ENCODE measurements at regions not wholly inside any gene's neighbourhood (a gene's known extent, or its start where the extent isn't known, plus 50 kb on each side); places are given as distances from the start of the nearest gene placed in this dataset.
A peak's percentile ranks its signal among the peaks of the same experiment; 100 is the strongest.

- no peaks in the 10 kb centered on the region for H3K9me3 ChIP-seq (replicated peaks)
- no peaks in the 10 kb centered on the region for H3K36me3 ChIP-seq
- peaks cover 26% of the 10 kb centered on the region for H3K4me1 ChIP-seq
- no peak overlapping the region for H3K27ac ChIP-seq (replicated peaks)
- H3K27me3 ChIP-seq (ENCODE audit: low read depth) = peaks cover 26% of the 10 kb centered on the region
- DNase-seq = no peak
- no peak for TF ChIP-seq CTCF (IDR thresholded peaks at IDR 0.05; ENCODE audit: borderline replicate concordance)
- H3K4me3 ChIP-seq = no peak overlapping the region
- intact Hi-C loops (cut with micrococcal nuclease) = no loop called here
These were observed 169.9 kb downstream of the MN1 start for GRCh38 chr22:27631641-27632040.

- DNase-seq = peak; percentile 75
- Histone ChIP-seq H3K27me3 (ENCODE audit: low read depth) (peaks cover 26% of the 10 kb centered on the region), H3K9me3 (replicated peaks) (no peaks in the 10 kb centered on the region), H3K36me3 (no peaks in the 10 kb centered on the region), H3K27ac (replicated peaks) (peak overlapping the region; percentile 41), H3K4me3 (no peak overlapping the region), H3K4me1 (peaks cover 34% of the 10 kb centered on the region)
- no peak for TF ChIP-seq CTCF (IDR thresholded peaks at IDR 0.05; ENCODE audit: borderline replicate concordance)
- intact Hi-C loops (cut with micrococcal nuclease) = no loop called here
These were observed 168.9 kb downstream of the MN1 start for GRCh38 chr22:27632451-27633295.

- Histone ChIP-seq H3K4me3 (no peak overlapping the region), H3K27ac (replicated peaks) (peak overlapping the region; percentile 41), H3K4me1 (peaks cover 39% of the 10 kb centered on the region), H3K36me3 (no peaks in the 10 kb centered on the region), H3K9me3 (replicated peaks) (no peaks in the 10 kb centered on the region), H3K27me3 (ENCODE audit: low read depth) (peaks cover 26% of the 10 kb centered on the region)
- TF ChIP-seq CTCF (IDR thresholded peaks at IDR 0.05; ENCODE audit: borderline replicate concordance) = no peak
- DNase-seq = no peak
- intact Hi-C loops (cut with micrococcal nuclease) = no loop called here
These were observed 168.2 kb downstream of the MN1 start for GRCh38 chr22:27633296-27633871.

- peaks cover 20% of the 10 kb centered on the region for H3K27me3 ChIP-seq (ENCODE audit: low read depth)
- H3K9me3 ChIP-seq (replicated peaks) = no peaks in the 10 kb centered on the region
- no peak for DNase-seq
- no peak for TF ChIP-seq CTCF (IDR thresholded peaks at IDR 0.05; ENCODE audit: borderline replicate concordance)
- H3K4me3 ChIP-seq = no peak overlapping the region
- H3K27ac ChIP-seq (replicated peaks) = no peak overlapping the region
- H3K4me1 ChIP-seq = peaks cover 47% of the 10 kb centered on the region
- H3K36me3 ChIP-seq = no peaks in the 10 kb centered on the region
- intact Hi-C loops (cut with micrococcal nuclease) = no loop called here
These were observed 167.4 kb downstream of the MN1 start for GRCh38 chr22:27634043-27634740.

GRCh38 chr22:27635435-27635834, 166.1 kb downstream of the MN1 start:
- intact Hi-C loops (cut with micrococcal nuclease) = no loop called here
- no peak for TF ChIP-seq CTCF (IDR thresholded peaks at IDR 0.05; ENCODE audit: borderline replicate concordance)
- H3K9me3 ChIP-seq (replicated peaks) = no peaks in the 10 kb centered on the region
- peaks cover 54% of the 10 kb centered on the region for H3K4me1 ChIP-seq
- peaks cover 14% of the 10 kb centered on the region for H3K27me3 ChIP-seq (ENCODE audit: low read depth)
- no peak overlapping the region for H3K27ac ChIP-seq (replicated peaks)
- no peaks in the 10 kb centered on the region for H3K36me3 ChIP-seq
- no peak for DNase-seq
- no peak overlapping the region for H3K4me3 ChIP-seq

Data from left ventricle myocardium inferior (tissue), 1 donor.